WTC11 (cell line): ENCODE measurements at regions not wholly inside any gene's neighbourhood (a gene's known extent, or its start where the extent isn't known, plus 50 kb on each side); places are given as distances from the start of the nearest gene placed in this dataset.
"Not testable (repeated sequence)": the region's sequence is repeated elsewhere in the genome, so short reads cannot be mapped to it uniquely, and the experiment has no call there.

Source experiments
- ATAC-seq: fragments of 200-7000 bp; cut with Tn5 transposase; 2 replicates; pipeline ENCODE4 v1.10.0; 2021; ENCODE audit warnings: mild to moderate bottlenecking, moderate library complexity
- CTCF ChIA-PET: fragments of 300-600 bp; sonication (Branson Sonifier 250); formaldehyde crosslinking; loops from one replicate; lab custom pipeline; 2021; ENCODE audit warnings: antibody characterized with exemption; lab: Charles Lee
- POLR2A ChIA-PET: fragments of 350-600 bp; sonication (Branson Sonifier 250); formaldehyde crosslinking; loops from one replicate; lab custom pipeline; 2021; ENCODE audit warnings: antibody characterized with exemption; lab: Charles Lee
- DNase-seq: peaks from one replicate; pipeline ENCODE4 v3.0.0; 2021; ENCODE audit warnings: low spot score
- H3K27ac Mint-ChIP-seq: 2 replicates; pipeline ENCODE4 v1.8.0; 2021; ENCODE audit warnings: mixed read lengths
- H3K27me3 Mint-ChIP-seq: 2 replicates; pipeline ENCODE4 v1.8.0; 2021; ENCODE audit warnings: low read depth, mild to moderate bottlenecking, moderate library complexity, mixed read lengths
- H3K36me3 Mint-ChIP-seq: 2 replicates; pipeline ENCODE4 v1.8.0; 2021; ENCODE audit warnings: mixed read lengths
- H3K4me1 Mint-ChIP-seq: 2 replicates; pipeline ENCODE4 v1.8.0; 2022; ENCODE audit warnings: mixed read lengths
- H3K4me3 Mint-ChIP-seq: 2 replicates; pipeline ENCODE4 v1.8.0; 2021; ENCODE audit warnings: mild to moderate bottlenecking, moderate library complexity, mixed read lengths
- H3K9me3 Mint-ChIP-seq: 2 replicates; pipeline ENCODE4 v1.8.0; 2021; ENCODE audit warnings: mixed read lengths
- ATF2 ChIP-seq: sonication (generic); formaldehyde crosslinking; IDR thresholded peaks from 2 replicates; pipeline ENCODE4 v1.8.1; 2022; ENCODE audit warnings: low read depth, missing genetic modification reagents, borderline replicate concordance
- CREB1 ChIP-seq: sonication (generic); formaldehyde crosslinking; IDR thresholded peaks from 2 replicates; pipeline ENCODE4 v1.8.0; 2023; ENCODE audit warnings: mild to moderate bottlenecking, missing genetic modification reagents
- FOXJ3 ChIP-seq: sonication (generic); formaldehyde crosslinking; IDR thresholded peaks from 2 replicates; pipeline ENCODE4 v1.9.0; 2021; ENCODE audit warnings: missing genetic modification reagents, mild to moderate bottlenecking, borderline replicate concordance
- GTF2I ChIP-seq: fragments of 250-450 bp; sonication (Bioruptor Pico); conservative IDR thresholded peaks from 2 replicates; pipeline ENCODE4 v1.4.0; 2021; ENCODE audit warnings: mild to moderate bottlenecking
- JAZF1 ChIP-seq: fragments of 250-450 bp; sonication (Bioruptor Pico); IDR thresholded peaks from 2 replicates; pipeline ENCODE4 v1.9.0; 2021; ENCODE audit warnings: moderate library complexity, mild to moderate bottlenecking, inconsistent platforms
- MYBL2 ChIP-seq: sonication (generic); formaldehyde crosslinking; IDR thresholded peaks from 2 replicates; pipeline ENCODE4 v1.8.1; 2023; ENCODE audit warnings: mild to moderate bottlenecking, moderate library complexity, missing genetic modification reagents
- NFE2L1 ChIP-seq: sonication (generic); formaldehyde crosslinking; IDR thresholded peaks from 2 replicates; pipeline ENCODE4 v1.8.1; 2023; ENCODE audit warnings: missing genetic modification reagents
- SOX15 ChIP-seq: fragments of 250-450 bp; sonication (Bioruptor Pico); IDR thresholded peaks from 2 replicates; pipeline ENCODE4 v1.9.0; 2021; ENCODE audit warnings: mild to moderate bottlenecking
- TEAD4 ChIP-seq: sonication (generic); formaldehyde crosslinking; IDR thresholded peaks from 2 replicates; pipeline ENCODE4 v1.8.0; 2022; ENCODE audit warnings: mild to moderate bottlenecking, missing genetic modification reagents
- ZBTB21 ChIP-seq: sonication (generic); formaldehyde crosslinking; IDR thresholded peaks from 2 replicates; pipeline ENCODE4 v1.8.1; 2023; ENCODE audit warnings: mild to moderate bottlenecking, missing genetic modification reagents, borderline replicate concordance
- ZNF263 ChIP-seq: sonication (generic); formaldehyde crosslinking; IDR thresholded peaks from 2 replicates; pipeline ENCODE4 v1.8.1; 2022; ENCODE audit warnings: low read depth, mild to moderate bottlenecking, moderate library complexity, missing genetic modification reagents
- ZNF425 ChIP-seq: fragments of 250-450 bp; sonication (Bioruptor Pico); conservative IDR thresholded peaks from 2 replicates; pipeline ENCODE4 v1.9.0; 2021; ENCODE audit warnings: mild to moderate bottlenecking
- TF ChIP-seq, protein P1 (sequence below): fragments of 250-450 bp; sonication (Bioruptor Pico); IDR thresholded peaks from 2 replicates; pipeline ENCODE4 v1.9.0; 2021; ENCODE audit warnings: mild to moderate bottlenecking, borderline replicate concordance
- TF ChIP-seq, protein P2 (sequence below): fragments of 200-600 bp; IDR thresholded peaks from 2 replicates; pipeline ENCODE4 v1.8.0; 2022; ENCODE audit warnings: antibody characterized with exemption
- TF ChIP-seq, protein P3 (sequence below): sonication (generic); formaldehyde crosslinking; IDR thresholded peaks from 2 replicates; pipeline ENCODE4 v1.8.0; 2023; ENCODE audit warnings: missing genetic modification reagents
- TF ChIP-seq, protein P4 (sequence below): sonication (generic); formaldehyde crosslinking; conservative IDR thresholded peaks from 2 replicates; pipeline ENCODE4 v1.8.1; 2022; ENCODE audit warnings: mild to moderate bottlenecking, missing genetic modification reagents

- Mint-ChIP-seq H3K4me3 (no peak overlapping the region), H3K27ac (no peak overlapping the region), H3K4me1 (no peaks in the 10 kb centered on the region), H3K9me3 (peaks cover 66% of the 10 kb centered on the region), H3K27me3 (peaks cover 5% of the 10 kb centered on the region), H3K36me3 (peaks cover 54% of the 10 kb centered on the region)
- DNase-seq (no peak), ATAC-seq (no peak)
- TF ChIP-seq ZNF425 (CRISPR knock-in tag) (no peak), FOXJ3 (CRISPR knock-in tag) (no peak), GTF2I (no peak), TEAD4 (no peak), ATF2 (CRISPR knock-in tag) (no peak), SOX15 (CRISPR knock-in tag) (no peak), MYBL2 (CRISPR knock-in tag) (no peak), ZBTB21 (CRISPR knock-in tag) (no peak), NFE2L1 (CRISPR knock-in tag) (no peak), JAZF1 (CRISPR knock-in tag) (no peak), ZNF263 (no peak), CREB1 (CRISPR knock-in tag) (no peak)
- TF ChIP-seq, protein P1, sequence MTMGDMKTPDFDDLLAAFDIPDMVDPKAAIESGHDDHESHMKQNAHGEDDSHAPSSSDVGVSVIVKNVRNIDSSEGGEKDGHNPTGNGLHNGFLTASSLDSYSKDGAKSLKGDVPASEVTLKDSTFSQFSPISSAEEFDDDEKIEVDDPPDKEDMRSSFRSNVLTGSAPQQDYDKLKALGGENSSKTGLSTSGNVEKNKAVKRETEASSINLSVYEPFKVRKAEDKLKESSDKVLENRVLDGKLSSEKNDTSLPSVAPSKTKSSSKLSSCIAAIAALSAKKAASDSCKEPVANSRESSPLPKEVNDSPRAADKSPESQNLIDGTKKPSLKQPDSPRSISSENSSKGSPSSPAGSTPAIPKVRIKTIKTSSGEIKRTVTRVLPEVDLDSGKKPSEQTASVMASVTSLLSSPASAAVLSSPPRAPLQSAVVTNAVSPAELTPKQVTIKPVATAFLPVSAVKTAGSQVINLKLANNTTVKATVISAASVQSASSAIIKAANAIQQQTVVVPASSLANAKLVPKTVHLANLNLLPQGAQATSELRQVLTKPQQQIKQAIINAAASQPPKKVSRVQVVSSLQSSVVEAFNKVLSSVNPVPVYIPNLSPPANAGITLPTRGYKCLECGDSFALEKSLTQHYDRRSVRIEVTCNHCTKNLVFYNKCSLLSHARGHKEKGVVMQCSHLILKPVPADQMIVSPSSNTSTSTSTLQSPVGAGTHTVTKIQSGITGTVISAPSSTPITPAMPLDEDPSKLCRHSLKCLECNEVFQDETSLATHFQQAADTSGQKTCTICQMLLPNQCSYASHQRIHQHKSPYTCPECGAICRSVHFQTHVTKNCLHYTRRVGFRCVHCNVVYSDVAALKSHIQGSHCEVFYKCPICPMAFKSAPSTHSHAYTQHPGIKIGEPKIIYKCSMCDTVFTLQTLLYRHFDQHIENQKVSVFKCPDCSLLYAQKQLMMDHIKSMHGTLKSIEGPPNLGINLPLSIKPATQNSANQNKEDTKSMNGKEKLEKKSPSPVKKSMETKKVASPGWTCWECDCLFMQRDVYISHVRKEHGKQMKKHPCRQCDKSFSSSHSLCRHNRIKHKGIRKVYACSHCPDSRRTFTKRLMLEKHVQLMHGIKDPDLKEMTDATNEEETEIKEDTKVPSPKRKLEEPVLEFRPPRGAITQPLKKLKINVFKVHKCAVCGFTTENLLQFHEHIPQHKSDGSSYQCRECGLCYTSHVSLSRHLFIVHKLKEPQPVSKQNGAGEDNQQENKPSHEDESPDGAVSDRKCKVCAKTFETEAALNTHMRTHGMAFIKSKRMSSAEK: no peak
- TF ChIP-seq, protein P2, sequence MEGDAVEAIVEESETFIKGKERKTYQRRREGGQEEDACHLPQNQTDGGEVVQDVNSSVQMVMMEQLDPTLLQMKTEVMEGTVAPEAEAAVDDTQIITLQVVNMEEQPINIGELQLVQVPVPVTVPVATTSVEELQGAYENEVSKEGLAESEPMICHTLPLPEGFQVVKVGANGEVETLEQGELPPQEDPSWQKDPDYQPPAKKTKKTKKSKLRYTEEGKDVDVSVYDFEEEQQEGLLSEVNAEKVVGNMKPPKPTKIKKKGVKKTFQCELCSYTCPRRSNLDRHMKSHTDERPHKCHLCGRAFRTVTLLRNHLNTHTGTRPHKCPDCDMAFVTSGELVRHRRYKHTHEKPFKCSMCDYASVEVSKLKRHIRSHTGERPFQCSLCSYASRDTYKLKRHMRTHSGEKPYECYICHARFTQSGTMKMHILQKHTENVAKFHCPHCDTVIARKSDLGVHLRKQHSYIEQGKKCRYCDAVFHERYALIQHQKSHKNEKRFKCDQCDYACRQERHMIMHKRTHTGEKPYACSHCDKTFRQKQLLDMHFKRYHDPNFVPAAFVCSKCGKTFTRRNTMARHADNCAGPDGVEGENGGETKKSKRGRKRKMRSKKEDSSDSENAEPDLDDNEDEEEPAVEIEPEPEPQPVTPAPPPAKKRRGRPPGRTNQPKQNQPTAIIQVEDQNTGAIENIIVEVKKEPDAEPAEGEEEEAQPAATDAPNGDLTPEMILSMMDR: no peak
- TF ChIP-seq, protein P3, sequence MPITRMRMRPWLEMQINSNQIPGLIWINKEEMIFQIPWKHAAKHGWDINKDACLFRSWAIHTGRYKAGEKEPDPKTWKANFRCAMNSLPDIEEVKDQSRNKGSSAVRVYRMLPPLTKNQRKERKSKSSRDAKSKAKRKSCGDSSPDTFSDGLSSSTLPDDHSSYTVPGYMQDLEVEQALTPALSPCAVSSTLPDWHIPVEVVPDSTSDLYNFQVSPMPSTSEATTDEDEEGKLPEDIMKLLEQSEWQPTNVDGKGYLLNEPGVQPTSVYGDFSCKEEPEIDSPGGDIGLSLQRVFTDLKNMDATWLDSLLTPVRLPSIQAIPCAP (CRISPR knock-in tag): no peak
- TF ChIP-seq, protein P4, sequence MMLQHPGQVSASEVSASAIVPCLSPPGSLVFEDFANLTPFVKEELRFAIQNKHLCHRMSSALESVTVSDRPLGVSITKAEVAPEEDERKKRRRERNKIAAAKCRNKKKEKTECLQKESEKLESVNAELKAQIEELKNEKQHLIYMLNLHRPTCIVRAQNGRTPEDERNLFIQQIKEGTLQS (CRISPR knock-in tag): no peak
- CTCF ChIA-PET: no interaction called here
- POLR2A ChIA-PET: no interaction called here
Measured at GRCh38 chr10:37003126-37003525, 122.3 kb upstream of the ANKRD30A start.

DNA sequence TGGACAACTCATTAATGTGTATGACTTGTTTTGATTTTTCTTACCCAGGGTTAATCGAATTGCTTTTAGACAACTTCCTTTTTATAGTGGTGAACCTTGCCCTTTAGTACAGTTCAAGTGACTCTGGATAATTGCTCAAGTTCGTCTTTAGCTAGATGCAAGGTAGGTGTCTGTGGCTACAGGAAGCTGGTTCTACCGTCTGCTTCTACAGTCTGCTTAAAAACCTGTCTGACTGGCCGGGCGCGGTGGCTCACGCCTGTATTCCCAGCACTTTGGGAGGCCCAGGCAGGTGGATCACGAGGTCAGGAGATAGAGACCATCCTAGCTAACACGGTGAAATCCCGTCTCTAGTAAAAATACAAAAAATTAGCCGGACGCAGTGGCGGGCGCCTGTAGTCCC is 129.6 kb upstream of the ANKRD30A start:
- H3K4me3 Mint-ChIP-seq, ATAC-seq, H3K27me3 Mint-ChIP-seq, CTCF ChIA-PET, DNase-seq, H3K27ac Mint-ChIP-seq, H3K4me1 Mint-ChIP-seq, POLR2A ChIA-PET: not testable (repeated sequence)
- peaks cover 63% of the 10 kb centered on the region for H3K36me3 Mint-ChIP-seq
- peaks cover 74% of the 10 kb centered on the region for H3K9me3 Mint-ChIP-seq
